GM19324 (cell line): ENCODE measurements at regions not wholly inside any gene's neighbourhood (a gene's known extent, or its start where the extent isn't known, plus 50 kb on each side); places are given as distances from the start of the nearest gene placed in this dataset.
"Not testable (repeated sequence)": the region's sequence is repeated elsewhere in the genome, so short reads cannot be mapped to it uniquely, and the experiment has no call there.

Experiments used
- ATAC-seq: cut with Tn5 transposase; IDR thresholded peaks from one replicate; pipeline ENCODE4 v1.9.1; 2021; ENCODE audit warnings: mild to moderate bottlenecking, moderate library complexity; ENCODE audit not compliant: unreplicated experiment, low FRiP score

DNA sequence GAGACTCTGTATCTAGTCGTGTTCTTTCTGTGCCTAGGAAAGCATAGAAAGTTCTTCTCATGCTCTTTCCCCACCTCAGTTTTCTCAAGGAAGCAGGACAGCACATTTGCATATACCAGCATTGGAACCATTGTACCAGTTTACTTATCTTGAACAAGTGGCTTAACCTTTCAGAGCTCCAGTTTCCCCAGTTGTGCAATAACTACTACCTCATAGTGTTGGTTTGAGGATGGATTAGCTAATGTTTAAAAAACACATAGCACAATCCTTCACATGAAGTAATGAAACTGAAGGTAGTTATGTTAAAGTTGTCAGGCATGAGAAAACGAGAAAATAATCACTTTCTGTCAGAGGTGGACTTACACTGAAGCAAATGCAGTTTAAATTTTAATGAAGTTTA is 92.2 kb upstream of the H2AZ1 start:
- no peak for ATAC-seq

DNA sequence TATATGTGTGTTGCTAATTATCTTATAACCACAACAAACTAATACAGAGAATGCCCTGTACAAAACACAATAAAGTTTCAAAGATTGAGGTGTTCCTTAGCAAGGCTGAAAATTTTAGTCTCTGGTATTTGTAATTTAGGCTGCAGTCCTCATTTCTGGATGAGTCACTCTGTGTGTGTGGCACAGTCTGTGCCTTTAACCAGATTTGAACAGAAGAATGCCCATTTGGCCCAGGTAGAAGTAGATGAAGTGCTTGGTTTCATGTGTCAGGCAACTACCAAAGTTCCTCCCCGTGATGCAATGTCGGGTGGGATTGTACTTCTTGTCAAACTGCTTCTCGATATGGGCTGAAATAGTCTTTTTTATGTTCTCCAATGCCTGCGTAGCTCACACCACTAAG is 91.6 kb upstream of the H2AZ1 start:
- ATAC-seq, result no peak

DNA sequence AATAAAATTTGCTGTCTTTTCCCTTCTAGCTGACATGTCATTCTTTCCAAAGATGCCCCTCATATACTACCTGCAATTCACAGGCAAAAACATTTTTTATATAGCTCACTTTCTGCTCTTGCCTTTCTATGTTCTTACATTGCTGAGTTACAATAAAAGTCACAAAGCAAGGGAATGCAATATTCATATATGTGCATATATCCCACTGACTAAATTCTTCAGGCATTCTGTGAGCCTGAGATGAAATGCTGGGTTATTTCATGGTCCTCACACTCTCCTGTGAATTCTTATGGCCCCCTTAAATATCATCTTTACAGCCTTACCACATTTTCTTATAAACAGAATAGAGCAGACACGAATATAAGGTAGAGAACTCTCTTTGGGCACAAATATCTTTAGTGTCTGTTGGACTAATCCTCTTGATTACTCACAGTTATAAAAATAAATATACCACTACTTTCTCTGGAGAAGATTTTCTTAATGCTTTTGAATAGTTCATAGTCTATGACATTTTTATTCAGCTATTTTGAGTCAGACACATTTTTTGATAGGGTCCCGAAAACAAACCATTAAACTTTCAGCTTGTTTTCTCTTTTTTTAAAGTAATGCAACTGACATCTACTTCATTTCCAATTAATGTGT is 84.1 kb upstream of the H2AZ1 start:
- no peak for ATAC-seq

DNA sequence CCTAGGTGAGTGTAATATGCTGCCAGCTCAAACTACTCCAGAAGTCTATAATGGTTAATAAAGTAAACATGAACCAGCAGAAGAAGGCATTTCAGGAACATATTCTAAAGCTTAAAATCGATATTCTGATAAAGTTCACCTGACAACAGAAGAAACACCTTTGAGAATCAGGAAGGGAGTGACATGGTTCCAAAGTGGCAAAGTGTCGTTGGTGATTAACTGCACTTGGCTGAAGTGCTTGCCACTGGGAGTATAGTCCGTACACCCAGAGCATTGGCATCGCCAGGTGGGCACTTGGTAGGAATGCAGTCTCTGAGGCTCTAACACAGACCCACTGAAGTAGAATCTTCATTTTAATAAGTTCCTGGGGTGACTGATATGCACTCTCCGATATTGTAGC is 76.0 kb upstream of the H2AZ1 start:
- no peak for ATAC-seq

DNA sequence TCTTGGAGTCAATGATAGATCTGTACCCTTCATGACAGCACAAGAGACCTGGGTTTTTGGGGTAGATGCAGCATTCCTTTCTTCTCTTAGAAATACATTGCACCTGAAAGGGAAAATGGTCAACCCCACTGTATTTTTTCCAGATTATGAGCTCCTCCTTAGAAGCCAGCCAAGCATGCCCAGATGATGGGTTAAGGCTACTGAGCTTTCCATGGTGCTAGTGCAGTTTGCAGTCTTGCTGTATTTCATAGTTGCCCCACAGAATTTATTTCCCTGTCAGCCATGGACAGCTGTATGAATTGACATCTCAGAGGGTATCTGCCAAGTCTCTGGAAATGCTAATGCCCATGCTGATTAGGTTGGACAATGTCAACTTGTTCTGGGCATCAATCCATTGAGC is 73.7 kb upstream of the H2AZ1 start:
- ATAC-seq, result no peak

DNA sequence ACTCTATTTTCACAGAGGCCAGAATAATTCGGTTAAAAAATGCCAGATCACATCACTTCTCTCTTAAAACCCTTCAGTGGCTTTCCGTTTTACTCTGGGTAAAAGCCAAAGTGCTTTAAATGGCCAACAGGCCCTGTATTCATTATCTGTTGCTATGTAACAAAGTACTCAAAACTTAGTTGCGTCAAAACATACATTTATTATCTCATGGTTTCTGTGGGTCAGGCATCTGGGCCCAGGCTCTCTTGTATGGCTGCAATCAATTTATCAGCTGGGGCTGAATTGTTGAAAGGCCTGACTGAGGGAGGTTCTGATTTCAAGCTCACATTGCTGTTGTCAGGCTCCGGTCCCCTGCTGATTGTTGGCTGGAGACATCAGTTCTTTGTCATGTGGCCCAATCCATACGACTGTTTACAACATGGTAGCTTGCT is 72.7 kb upstream of the H2AZ1 start:
- no peak for ATAC-seq

DNA sequence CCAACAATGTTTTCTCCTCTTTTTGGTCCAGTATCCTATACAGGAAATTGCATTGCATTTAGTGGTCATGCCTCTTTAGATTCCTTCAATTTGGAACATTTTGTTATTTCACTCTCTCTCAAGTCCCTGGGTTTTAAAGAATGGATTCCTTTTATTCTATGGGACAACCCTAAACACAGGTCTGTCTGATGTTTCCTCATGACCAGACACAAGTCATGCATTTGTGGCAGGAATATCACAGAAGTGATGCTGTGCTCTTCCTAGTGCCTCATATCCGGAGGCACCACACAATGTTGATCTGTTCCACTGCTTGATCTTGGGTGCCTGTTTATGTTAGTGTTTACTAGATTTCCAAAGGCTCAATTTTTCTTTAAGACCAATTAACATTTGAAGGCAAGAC is 69.7 kb upstream of the H2AZ1 start:
- ATAC-seq, result no peak

DNA sequence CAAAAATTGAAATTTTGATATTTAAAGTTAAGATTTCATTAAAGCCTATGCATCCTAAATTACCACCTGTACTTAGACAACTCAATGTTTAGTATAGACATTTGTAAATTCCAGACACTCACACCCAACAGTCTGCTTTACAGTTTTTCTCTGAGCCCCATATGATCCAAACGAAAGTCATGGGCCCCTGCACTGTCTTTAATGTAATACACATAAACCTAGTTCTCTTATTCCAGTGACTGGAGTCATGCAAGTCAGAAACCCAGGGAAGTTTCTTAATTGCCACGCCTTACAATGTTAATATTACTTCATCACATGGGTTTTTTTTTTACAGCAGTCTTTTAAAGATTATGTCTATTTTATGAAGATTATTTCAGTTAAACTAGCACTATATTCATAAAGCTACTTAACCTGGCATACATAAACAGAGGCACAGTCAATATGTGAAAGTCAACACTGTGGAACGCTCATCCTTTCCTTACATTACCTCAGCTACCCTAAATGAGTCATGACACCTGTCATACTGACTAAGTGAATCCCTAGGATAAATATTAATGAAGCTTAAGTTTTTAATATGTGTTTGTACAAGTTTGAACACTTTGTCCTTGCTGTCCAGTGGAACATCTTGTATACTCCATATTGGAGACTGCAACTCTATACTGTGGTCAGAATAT is 67.7 kb upstream of the H2AZ1 start:
- ATAC-seq, result no peak

DNA sequence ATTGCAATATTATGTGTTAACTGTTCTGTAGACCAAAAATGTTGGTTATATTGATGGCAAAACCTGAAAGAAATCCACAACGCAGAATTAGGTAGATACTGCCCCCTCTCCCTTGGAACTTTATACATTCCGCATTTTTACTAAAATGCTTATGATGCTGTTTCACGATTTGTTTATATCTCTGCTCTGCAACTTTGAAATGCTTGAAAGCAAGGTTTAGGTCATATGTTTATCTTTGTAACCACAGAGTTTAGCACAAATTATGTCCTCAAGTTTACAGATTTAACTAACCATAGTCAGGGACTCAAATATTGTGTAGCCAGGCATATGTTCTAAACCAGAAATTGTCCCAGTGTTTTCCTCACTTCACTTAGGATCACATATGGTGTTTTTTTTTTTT is 66.1 kb upstream of the H2AZ1 start:
- ATAC-seq, result no peak

DNA sequence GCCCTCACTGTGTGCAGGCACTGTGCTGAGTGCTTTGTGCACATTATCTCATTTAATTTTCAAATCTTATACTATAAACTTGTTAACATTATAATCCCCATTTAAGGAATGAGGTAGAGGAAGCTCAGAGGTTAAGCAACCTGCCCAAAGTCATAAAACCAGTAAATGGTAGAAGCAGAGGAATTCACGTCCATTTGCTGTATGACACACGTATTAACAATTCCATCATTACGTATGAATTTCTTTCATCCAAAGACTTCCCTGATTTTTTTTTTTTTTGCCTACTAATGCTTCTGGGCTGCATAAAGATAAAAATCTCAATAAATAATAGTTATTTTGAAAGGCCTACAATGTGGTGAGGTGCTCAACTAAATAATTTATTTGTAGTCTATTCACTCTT is 64.5 kb upstream of the H2AZ1 start:
- ATAC-seq, result no peak

DNA sequence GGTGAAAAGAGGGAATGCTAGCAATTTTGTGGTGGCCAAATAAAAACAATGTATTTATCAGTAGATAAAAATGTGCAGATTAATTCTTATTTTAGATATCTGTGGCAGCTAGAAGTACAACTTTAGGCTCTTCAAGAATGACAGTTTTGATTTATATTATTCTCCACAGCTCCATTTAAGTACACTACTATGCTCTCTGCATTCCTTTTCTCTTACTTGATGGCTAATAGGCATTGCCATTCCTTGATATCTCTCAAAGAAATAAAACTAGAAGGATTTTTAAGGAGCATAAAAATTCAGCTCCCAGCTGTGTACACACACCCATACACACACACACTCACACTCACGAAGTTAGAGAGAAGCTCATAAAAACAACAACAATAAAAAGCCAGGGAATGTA is 59.4 kb upstream of the H2AZ1 start:
- no peak for ATAC-seq

DNA sequence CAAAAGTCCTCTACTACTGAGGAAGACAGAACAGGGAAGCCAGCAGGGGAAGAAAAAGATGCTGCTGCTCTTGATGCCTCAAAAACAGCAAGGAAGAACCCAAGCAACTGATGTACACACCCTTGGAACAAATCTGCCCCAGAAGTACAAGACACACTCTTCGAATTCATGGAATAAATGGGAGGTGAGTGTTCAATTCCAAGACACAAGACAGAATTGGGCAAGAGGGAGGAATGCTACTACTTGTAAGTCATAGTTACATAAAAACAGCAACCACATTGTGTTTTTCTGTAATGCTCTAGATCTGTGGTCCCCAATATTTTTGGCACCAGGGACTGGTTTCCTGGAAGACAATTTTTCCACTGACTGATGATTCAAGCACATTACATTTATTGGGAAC is 58.0 kb upstream of the H2AZ1 start:
- no peak for ATAC-seq

DNA sequence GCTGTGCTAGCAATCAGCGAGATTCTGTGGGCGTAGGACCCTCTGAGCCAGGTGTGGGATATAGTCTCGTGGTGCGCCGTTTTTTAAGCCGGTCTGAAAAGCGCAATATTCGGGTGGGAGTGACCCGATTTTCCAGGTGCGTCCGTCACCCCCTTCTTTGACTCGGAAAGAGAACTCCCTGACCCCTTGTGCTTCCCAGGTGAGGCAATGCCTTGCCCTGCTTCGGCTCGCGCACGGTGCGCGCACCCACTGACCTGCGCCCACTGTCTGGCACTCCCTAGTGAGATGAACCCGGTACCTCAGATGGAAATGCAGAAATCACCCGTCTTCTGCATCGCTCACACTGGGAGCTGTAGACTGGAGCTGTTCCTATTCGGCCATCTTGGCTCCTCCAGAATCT is 56.1 kb upstream of the H2AZ1 start:
- not testable (repeated sequence) for ATAC-seq
